ENCODE measurements at regions not wholly inside any gene's neighbourhood (a gene's known extent, or its start where the extent isn't known, plus 50 kb on each side); places are given as distances from the start of the nearest gene placed in this dataset.
"Not testable (repeated sequence)": the region's sequence is repeated elsewhere in the genome, so short reads cannot be mapped to it uniquely, and the experiment has no call there.

DNA sequence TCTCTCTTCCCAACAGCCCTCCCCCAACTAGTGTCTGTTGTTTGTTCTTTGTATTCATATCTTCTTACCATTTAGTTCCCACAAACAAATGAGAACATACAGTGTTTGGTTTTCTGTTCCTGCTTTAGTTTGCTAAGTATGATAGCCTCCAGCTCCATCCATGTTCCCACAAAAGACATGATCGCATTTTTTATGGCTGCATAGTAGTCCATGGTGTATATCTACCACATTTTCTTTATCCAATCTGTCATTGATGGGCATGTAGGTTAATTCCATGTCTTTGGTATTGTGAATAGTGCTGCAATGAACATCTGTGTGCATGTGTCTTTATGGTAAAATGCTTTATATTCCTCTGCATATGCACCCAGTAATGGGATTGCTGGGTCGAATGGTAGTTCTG, 283.9 kb upstream of the FGF13 start:
- Histone ChIP-seq H3F3A (replicated peaks; ENCODE audit: low read depth) (no peaks in the 10 kb centered on the region), H3K4me3 (no peak overlapping the region), H3K79me2 (replicated peaks; ENCODE audit: insufficient read depth) (no peaks in the 10 kb centered on the region), H3K4me2 (no peak overlapping the region), H4K20me1 (replicated peaks; ENCODE audit: insufficient read depth) (no peaks in the 10 kb centered on the region), H3K9me2 (ENCODE audit: insufficient read depth) (no peaks in the 10 kb centered on the region), H2AFZ (no peak overlapping the region), H3K27ac (ENCODE audit: low read depth) (no peak overlapping the region), H3K4me1 (ENCODE audit: insufficient read depth) (no peaks in the 10 kb centered on the region), H3K36me3 (ENCODE audit: insufficient read depth) (no peaks in the 10 kb centered on the region), H3K27me3 (ENCODE audit: insufficient read depth) (no peaks in the 10 kb centered on the region)
- peaks cover 3% of the 10 kb centered on the region; the same call in 2 of the 3 replicates for H3K9me3 Mint-ChIP-seq
- H3K4me1 Mint-ChIP-seq, result no peaks in the 10 kb centered on the region
- TF ChIP-seq EZH2 (IDR thresholded peaks at IDR 0.05; ENCODE audit: low read depth, unreplicated experiment) (no peak), CREB1 (CRISPR knock-in tag; IDR thresholded peaks at IDR 0.05; ENCODE audit: low read depth) (no peak), EZH2phosphoT487 (IDR thresholded peaks at IDR 0.05; ENCODE audit: unreplicated experiment) (no peak), JUNB (IDR thresholded peaks at IDR 0.05; ENCODE audit: unreplicated experiment) (no peak), STAT1 (IDR thresholded peaks at IDR 0.05; ENCODE audit: unreplicated experiment) (no peak), ZNF114 (CRISPR knock-in tag; IDR thresholded peaks at IDR 0.05) (no peak)
- TF ChIP-seq, protein P1, sequence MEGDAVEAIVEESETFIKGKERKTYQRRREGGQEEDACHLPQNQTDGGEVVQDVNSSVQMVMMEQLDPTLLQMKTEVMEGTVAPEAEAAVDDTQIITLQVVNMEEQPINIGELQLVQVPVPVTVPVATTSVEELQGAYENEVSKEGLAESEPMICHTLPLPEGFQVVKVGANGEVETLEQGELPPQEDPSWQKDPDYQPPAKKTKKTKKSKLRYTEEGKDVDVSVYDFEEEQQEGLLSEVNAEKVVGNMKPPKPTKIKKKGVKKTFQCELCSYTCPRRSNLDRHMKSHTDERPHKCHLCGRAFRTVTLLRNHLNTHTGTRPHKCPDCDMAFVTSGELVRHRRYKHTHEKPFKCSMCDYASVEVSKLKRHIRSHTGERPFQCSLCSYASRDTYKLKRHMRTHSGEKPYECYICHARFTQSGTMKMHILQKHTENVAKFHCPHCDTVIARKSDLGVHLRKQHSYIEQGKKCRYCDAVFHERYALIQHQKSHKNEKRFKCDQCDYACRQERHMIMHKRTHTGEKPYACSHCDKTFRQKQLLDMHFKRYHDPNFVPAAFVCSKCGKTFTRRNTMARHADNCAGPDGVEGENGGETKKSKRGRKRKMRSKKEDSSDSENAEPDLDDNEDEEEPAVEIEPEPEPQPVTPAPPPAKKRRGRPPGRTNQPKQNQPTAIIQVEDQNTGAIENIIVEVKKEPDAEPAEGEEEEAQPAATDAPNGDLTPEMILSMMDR (conservative IDR thresholded peaks at IDR 0.05; ENCODE audit: low read depth in 2 of 2), result no peak
- TF ChIP-seq, protein P2, sequence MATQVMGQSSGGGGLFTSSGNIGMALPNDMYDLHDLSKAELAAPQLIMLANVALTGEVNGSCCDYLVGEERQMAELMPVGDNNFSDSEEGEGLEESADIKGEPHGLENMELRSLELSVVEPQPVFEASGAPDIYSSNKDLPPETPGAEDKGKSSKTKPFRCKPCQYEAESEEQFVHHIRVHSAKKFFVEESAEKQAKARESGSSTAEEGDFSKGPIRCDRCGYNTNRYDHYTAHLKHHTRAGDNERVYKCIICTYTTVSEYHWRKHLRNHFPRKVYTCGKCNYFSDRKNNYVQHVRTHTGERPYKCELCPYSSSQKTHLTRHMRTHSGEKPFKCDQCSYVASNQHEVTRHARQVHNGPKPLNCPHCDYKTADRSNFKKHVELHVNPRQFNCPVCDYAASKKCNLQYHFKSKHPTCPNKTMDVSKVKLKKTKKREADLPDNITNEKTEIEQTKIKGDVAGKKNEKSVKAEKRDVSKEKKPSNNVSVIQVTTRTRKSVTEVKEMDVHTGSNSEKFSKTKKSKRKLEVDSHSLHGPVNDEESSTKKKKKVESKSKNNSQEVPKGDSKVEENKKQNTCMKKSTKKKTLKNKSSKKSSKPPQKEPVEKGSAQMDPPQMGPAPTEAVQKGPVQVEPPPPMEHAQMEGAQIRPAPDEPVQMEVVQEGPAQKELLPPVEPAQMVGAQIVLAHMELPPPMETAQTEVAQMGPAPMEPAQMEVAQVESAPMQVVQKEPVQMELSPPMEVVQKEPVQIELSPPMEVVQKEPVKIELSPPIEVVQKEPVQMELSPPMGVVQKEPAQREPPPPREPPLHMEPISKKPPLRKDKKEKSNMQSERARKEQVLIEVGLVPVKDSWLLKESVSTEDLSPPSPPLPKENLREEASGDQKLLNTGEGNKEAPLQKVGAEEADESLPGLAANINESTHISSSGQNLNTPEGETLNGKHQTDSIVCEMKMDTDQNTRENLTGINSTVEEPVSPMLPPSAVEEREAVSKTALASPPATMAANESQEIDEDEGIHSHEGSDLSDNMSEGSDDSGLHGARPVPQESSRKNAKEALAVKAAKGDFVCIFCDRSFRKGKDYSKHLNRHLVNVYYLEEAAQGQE (IDR thresholded peaks at IDR 0.05; ENCODE audit: unreplicated experiment), result no peak
- TF ChIP-seq, protein P3, sequence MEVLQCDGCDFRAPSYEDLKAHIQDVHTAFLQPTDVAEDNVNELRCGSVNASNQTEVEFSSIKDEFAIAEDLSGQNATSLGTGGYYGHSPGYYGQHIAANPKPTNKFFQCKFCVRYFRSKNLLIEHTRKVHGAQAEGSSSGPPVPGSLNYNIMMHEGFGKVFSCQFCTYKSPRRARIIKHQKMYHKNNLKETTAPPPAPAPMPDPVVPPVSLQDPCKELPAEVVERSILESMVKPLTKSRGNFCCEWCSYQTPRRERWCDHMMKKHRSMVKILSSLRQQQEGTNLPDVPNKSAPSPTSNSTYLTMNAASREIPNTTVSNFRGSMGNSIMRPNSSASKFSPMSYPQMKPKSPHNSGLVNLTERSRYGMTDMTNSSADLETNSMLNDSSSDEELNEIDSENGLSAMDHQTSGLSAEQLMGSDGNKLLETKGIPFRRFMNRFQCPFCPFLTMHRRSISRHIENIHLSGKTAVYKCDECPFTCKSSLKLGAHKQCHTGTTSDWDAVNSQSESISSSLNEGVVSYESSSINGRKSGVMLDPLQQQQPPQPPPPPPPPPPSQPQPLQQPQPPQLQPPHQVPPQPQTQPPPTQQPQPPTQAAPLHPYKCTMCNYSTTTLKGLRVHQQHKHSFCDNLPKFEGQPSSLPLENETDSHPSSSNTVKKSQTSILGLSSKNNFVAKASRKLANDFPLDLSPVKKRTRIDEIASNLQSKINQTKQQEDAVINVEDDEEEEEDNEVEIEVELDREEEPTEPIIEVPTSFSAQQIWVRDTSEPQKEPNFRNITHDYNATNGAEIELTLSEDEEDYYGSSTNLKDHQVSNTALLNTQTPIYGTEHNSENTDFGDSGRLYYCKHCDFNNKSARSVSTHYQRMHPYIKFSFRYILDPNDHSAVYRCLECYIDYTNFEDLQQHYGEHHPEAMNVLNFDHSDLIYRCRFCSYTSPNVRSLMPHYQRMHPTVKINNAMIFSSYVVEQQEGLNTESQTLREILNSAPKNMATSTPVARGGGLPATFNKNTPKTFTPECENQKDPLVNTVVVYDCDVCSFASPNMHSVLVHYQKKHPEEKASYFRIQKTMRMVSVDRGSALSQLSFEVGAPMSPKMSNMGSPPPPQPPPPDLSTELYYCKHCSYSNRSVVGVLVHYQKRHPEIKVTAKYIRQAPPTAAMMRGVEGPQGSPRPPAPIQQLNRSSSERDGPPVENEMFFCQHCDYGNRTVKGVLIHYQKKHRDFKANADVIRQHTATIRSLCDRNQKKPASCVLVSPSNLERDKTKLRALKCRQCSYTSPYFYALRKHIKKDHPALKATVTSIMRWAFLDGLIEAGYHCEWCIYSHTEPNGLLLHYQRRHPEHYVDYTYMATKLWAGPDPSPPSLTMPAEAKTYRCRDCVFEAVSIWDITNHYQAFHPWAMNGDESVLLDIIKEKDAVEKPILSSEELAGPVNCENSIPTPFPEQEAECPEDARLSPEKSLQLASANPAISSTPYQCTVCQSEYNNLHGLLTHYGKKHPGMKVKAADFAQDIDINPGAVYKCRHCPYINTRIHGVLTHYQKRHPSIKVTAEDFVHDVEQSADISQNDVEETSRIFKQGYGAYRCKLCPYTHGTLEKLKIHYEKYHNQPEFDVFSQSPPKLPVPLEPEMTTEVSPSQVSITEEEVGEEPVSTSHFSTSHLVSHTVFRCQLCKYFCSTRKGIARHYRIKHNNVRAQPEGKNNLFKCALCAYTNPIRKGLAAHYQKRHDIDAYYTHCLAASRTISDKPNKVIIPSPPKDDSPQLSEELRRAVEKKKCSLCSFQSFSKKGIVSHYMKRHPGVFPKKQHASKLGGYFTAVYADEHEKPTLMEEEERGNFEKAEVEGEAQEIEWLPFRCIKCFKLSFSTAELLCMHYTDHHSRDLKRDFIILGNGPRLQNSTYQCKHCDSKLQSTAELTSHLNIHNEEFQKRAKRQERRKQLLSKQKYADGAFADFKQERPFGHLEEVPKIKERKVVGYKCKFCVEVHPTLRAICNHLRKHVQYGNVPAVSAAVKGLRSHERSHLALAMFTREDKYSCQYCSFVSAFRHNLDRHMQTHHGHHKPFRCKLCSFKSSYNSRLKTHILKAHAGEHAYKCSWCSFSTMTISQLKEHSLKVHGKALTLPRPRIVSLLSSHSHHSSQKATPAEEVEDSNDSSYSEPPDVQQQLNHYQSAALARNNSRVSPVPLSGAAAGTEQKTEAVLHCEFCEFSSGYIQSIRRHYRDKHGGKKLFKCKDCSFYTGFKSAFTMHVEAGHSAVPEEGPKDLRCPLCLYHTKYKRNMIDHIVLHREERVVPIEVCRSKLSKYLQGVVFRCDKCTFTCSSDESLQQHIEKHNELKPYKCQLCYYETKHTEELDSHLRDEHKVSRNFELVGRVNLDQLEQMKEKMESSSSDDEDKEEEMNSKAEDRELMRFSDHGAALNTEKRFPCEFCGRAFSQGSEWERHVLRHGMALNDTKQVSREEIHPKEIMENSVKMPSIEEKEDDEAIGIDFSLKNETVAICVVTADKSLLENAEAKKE (CRISPR knock-in tag; IDR thresholded peaks at IDR 0.05), result no peak
- no peak overlapping the region for H3K4me3 Mint-ChIP-seq
- ATAC-seq, result no peak
- H3K27me3 Mint-ChIP-seq (ENCODE audit: insufficient read depth, low read depth, poor library complexity), result no peaks in the 10 kb centered on the region
- no peaks in the 10 kb centered on the region; the same call in 2 of the 3 replicates for H3K36me3 Mint-ChIP-seq (ENCODE audit: low read depth)
- H3K27ac Mint-ChIP-seq, result no peak overlapping the region
- DNase-seq (ENCODE audit: low spot score), result no peak

DNA sequence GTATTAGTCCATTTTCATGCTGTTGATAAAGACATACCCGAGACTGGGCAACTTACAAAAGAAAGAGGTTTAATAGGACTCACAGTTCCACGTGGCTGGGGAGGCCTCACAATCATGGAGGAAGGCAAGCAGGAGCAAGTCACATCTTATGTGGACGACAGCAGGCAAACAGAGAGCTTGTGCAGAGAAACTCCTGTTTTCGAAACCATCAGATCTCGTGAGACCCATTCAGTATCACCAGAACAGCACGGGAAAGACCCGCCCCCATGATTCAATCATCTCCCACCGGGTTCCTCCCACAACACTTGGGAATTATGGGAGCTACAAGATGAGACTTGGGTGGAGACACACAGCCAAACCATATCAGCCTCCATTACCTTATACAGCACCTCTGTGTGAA, 278.9 kb upstream of the FGF13 start:
- H3K36me3 Mint-ChIP-seq (ENCODE audit: low read depth), result not testable (repeated sequence)

More for the DNA sequence above, 278.9 kb upstream of the FGF13 start:
- H3K4me2 ChIP-seq; ATAC-seq; H3K27ac ChIP-seq (ENCODE audit: low read depth); H4K20me1 ChIP-seq (replicated peaks; ENCODE audit: insufficient read depth); H3K27ac Mint-ChIP-seq; H2AFZ ChIP-seq; DNase-seq (ENCODE audit: low spot score); H3K4me1 ChIP-seq (ENCODE audit: insufficient read depth); H3K27me3 ChIP-seq (ENCODE audit: insufficient read depth); H3K9me3 Mint-ChIP-seq; H3K9me2 ChIP-seq (ENCODE audit: insufficient read depth); H3K79me2 ChIP-seq (replicated peaks; ENCODE audit: insufficient read depth); H3K4me3 Mint-ChIP-seq; H3F3A ChIP-seq (replicated peaks; ENCODE audit: low read depth); H3K4me3 ChIP-seq; H3K4me1 Mint-ChIP-seq; H3K36me3 ChIP-seq (ENCODE audit: insufficient read depth); H3K27me3 Mint-ChIP-seq (ENCODE audit: insufficient read depth, low read depth, poor library complexity): not testable (repeated sequence)
